Fibroblast of lung (primary cell): ENCODE measurements at regions not wholly inside any gene's neighbourhood (a gene's known extent, or its start where the extent isn't known, plus 50 kb on each side); places are given as distances from the start of the nearest gene placed in this dataset.

Experiments
- DNase-seq, 2 donors: peaks; one replicate each; pipeline versions ENCODE4 v3.0.0 to v3.0.0-alpha.2; 2010; ENCODE audit warnings: low read depth in 2 of 2
- H2AFZ ChIP-seq: 2 replicates; pipeline ENCODE4 v1.5.1; 2012; ENCODE audit warnings: low read length, control low read depth, inconsistent platforms
- H3K27ac ChIP-seq: 2 replicates; pipeline ENCODE4 v1.5.1; 2011; ENCODE audit warnings: low read length, control low read depth; ENCODE audit not compliant: insufficient read depth
- H3K27me3 ChIP-seq: 2 replicates; pipeline ENCODE4 v1.5.1; 2011; ENCODE audit warnings: mild to moderate bottlenecking, low read length; ENCODE audit not compliant: control insufficient read depth, insufficient read depth
- H3K36me3 ChIP-seq: 2 replicates; pipeline ENCODE4 v1.5.1; 2011; ENCODE audit warnings: low read length; ENCODE audit not compliant: control insufficient read depth, insufficient read depth
- H3K4me1 ChIP-seq: 2 replicates; pipeline ENCODE4 v1.5.1; 2011; ENCODE audit warnings: low read length; ENCODE audit not compliant: control insufficient read depth, insufficient read depth; ENCODE audit errors: extremely low read depth
- H3K4me2 ChIP-seq: 2 replicates; pipeline ENCODE4 v1.5.1; 2011; ENCODE audit warnings: low read length, control low read depth; ENCODE audit not compliant: insufficient read depth; ENCODE audit errors: extremely low read depth
- H3K4me3 ChIP-seq, 4 experiments: fragments of 200-600 bp in 1 of 4; sonication (generic) in 1 of 4; replicated peaks in 1 of 4; 2 replicates each; pipeline ENCODE4 v1.5.1; 2011 to 2016; ENCODE audit warnings: low read length in 4 of 4, low read depth in 3 of 4, mild to moderate bottlenecking in 3 of 4, control low read depth in 2 of 4, inconsistent platforms in 1 of 4, mixed read lengths in 1 of 4; ENCODE audit not compliant: insufficient read depth in 1 of 4; ENCODE audit errors: control extremely low read depth in 1 of 4
- H3K79me2 ChIP-seq: 2 replicates; pipeline ENCODE4 v1.5.1; 2012; ENCODE audit warnings: mild to moderate bottlenecking, low read length, inconsistent platforms; ENCODE audit not compliant: control insufficient read depth, insufficient read depth
- H3K9ac ChIP-seq: 2 replicates; pipeline ENCODE4 v1.5.1; 2011; ENCODE audit warnings: mild to moderate bottlenecking, low read length, control low read depth; ENCODE audit not compliant: insufficient read depth
- H3K9me3 ChIP-seq: 2 replicates; pipeline ENCODE4 v1.5.1; 2012; ENCODE audit warnings: low read depth, low read length; ENCODE audit not compliant: control insufficient read depth, insufficient read depth
- H4K20me1 ChIP-seq: 2 replicates; pipeline ENCODE4 v1.5.1; 2011; ENCODE audit warnings: low read length; ENCODE audit not compliant: control insufficient read depth, insufficient read depth; ENCODE audit errors: extremely low read depth
- CTCF ChIP-seq, 2 donors: IDR thresholded peaks in 1 of 2; conservative IDR thresholded peaks in 1 of 2; 1 replicate in 1 of 2; 2 replicates in 1 of 2; pipeline ENCODE4 v1.5.1; 2011 to 2012; ENCODE audit warnings: low read length in 2 of 2, control low read depth in 1 of 2, inconsistent platforms in 1 of 2, low read depth in 1 of 2, mild to moderate bottlenecking in 1 of 2
- EZH2 ChIP-seq: IDR thresholded peaks from 2 replicates; pipeline ENCODE4 v1.5.1; 2012; ENCODE audit warnings: low read length, control low read depth, mild to moderate bottlenecking; ENCODE audit errors: missing control alignments

- Histone ChIP-seq H3K79me2 (no peaks in the 10 kb centered on the region), H2AFZ (no peak overlapping the region), H3K4me2 (no peak overlapping the region), H3K9me3 (no peaks in the 10 kb centered on the region), H3K36me3 (no peaks in the 10 kb centered on the region), H3K4me1 (peaks cover 2% of the 10 kb centered on the region), H3K27ac (no peak overlapping the region), H3K9ac (no peak overlapping the region), H4K20me1 (no peaks in the 10 kb centered on the region), H3K27me3 (peaks cover 14% of the 10 kb centered on the region), H3K4me3 (no peak overlapping the region)
- TF ChIP-seq EZH2 = no peak
- no peak for TF ChIP-seq CTCF (conservative IDR thresholded peaks at IDR 0.05 in 1 of 2, IDR thresholded peaks at IDR 0.05 in 1 of 2; ENCODE audit: low read depth in 1 of 2, low read length in 2 of 2)
- DNase-seq = peak in 1 of 2 donors; percentile 56
These were observed 476.9 kb upstream of the PROK2 start for GRCh38 chr3:72261566-72262564.

GRCh38 chr3:72260588-72260910 is 475.6 kb upstream of the PROK2 start:
- Histone ChIP-seq H3K9ac (no peak overlapping the region), H3K4me2 (no peak overlapping the region), H3K36me3 (no peaks in the 10 kb centered on the region), H3K9me3 (no peaks in the 10 kb centered on the region), H3K27me3 (peaks cover 20% of the 10 kb centered on the region), H3K4me3 (no peak overlapping the region), H3K27ac (no peak overlapping the region), H2AFZ (no peak overlapping the region), H3K4me1 (peaks cover 2% of the 10 kb centered on the region), H4K20me1 (no peaks in the 10 kb centered on the region), H3K79me2 (no peaks in the 10 kb centered on the region)
- TF ChIP-seq CTCF (conservative IDR thresholded peaks at IDR 0.05 in 1 of 2, IDR thresholded peaks at IDR 0.05 in 1 of 2; ENCODE audit: low read depth in 1 of 2, low read length in 2 of 2) = no peak
- TF ChIP-seq EZH2 = no peak
- DNase-seq = no peak

GRCh38 chr3:72259755-72260587 is 475.0 kb upstream of the PROK2 start:
- Histone ChIP-seq H2AFZ (no peak overlapping the region), H3K36me3 (no peaks in the 10 kb centered on the region), H3K79me2 (no peaks in the 10 kb centered on the region), H3K4me2 (no peak overlapping the region), H3K27ac (no peak overlapping the region), H3K27me3 (peaks cover 20% of the 10 kb centered on the region), H3K4me1 (peaks cover 2% of the 10 kb centered on the region), H3K9me3 (no peaks in the 10 kb centered on the region), H3K9ac (no peak overlapping the region), H4K20me1 (no peaks in the 10 kb centered on the region), H3K4me3 (no peak overlapping the region)
- TF ChIP-seq CTCF (conservative IDR thresholded peaks at IDR 0.05 in 1 of 2, IDR thresholded peaks at IDR 0.05 in 1 of 2; ENCODE audit: low read depth in 1 of 2, low read length in 2 of 2) (no peak), EZH2 (no peak)
- DNase-seq = peak in 1 of 2 donors; percentile 14
